Activated naive CD8-positive, alpha-beta T cell (primary cell): ENCODE measurements at regions not wholly inside any gene's neighbourhood (a gene's known extent, or its start where the extent isn't known, plus 50 kb on each side); places are given as distances from the start of the nearest gene placed in this dataset.

Source experiments
- H3K27ac Mint-ChIP-seq: one replicate; pipeline ENCODE4 v1.8.0; 2021; ENCODE audit warnings: mixed read lengths
- H3K27me3 Mint-ChIP-seq: one replicate; pipeline ENCODE4 v1.8.0; 2021; ENCODE audit warnings: mixed read lengths
- H3K36me3 Mint-ChIP-seq: one replicate; pipeline ENCODE4 v1.8.0; 2021; ENCODE audit warnings: mixed read lengths
- H3K4me1 Mint-ChIP-seq: one replicate; pipeline ENCODE4 v1.8.0; 2021; ENCODE audit warnings: low read depth, mixed read lengths
- H3K4me3 Mint-ChIP-seq: one replicate; pipeline ENCODE4 v1.8.0; 2021; ENCODE audit warnings: mild to moderate bottlenecking, mixed read lengths
- H3K9me3 Mint-ChIP-seq: one replicate; pipeline ENCODE4 v1.8.0; 2021; ENCODE audit warnings: low read depth, mixed read lengths

GRCh38 chr9:28847331-28847730 lies 1274.0 kb upstream of the C9orf72 start:
- Mint-ChIP-seq H3K27ac (no peak overlapping the region), H3K9me3 (no peaks in the 10 kb centered on the region), H3K4me3 (no peak overlapping the region), H3K27me3 (no peaks in the 10 kb centered on the region), H3K4me1 (no peaks in the 10 kb centered on the region), H3K36me3 (no peaks in the 10 kb centered on the region)

DNA sequence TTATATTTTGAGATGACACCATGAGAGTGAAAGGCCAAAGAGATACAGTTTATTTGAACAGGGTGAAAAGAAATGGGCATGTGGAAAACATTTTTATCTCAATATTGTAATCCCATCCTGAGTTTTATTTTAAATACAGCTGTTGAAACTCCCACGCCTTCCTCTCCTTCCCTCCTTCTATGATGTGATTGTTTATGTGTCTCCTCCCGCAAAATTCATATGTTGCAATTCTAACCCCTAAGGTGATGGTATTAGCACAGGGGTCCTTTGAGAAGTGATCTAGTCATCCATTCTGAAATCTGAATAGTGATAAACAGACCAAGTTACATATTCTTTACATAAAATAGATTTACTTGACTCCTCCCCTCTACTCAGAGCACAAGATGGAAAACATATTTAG lies 1275.4 kb upstream of the C9orf72 start:
- H3K36me3 Mint-ChIP-seq, result no peaks in the 10 kb centered on the region

DNA sequence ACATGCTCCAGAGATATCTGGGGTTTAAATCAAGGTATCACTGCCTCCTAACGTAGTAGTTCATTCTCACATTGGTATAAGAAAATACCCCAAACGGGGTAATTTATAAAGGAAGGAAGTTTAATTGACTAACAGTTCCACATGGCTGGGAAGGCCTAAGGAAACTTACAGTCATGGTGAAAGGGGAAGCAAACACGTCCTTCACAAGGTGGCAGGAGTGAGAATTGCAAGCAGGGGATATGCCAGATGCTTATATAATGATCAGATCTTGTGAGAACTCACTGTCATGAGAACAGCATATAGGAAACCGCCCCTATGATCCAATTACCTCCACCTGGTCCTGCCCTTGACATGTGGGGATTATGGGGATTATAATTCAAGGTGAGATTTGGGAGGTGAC lies 1280.2 kb upstream of the C9orf72 start:
- Mint-ChIP-seq H3K4me1 (no peaks in the 10 kb centered on the region), H3K27ac (no peak overlapping the region)

More for the DNA sequence above, 1275.4 kb upstream of the C9orf72 start:
- Mint-ChIP-seq H3K27ac (no peak overlapping the region), H3K27me3 (no peaks in the 10 kb centered on the region), H3K9me3 (no peaks in the 10 kb centered on the region), H3K4me1 (no peaks in the 10 kb centered on the region), H3K4me3 (no peak overlapping the region)

DNA sequence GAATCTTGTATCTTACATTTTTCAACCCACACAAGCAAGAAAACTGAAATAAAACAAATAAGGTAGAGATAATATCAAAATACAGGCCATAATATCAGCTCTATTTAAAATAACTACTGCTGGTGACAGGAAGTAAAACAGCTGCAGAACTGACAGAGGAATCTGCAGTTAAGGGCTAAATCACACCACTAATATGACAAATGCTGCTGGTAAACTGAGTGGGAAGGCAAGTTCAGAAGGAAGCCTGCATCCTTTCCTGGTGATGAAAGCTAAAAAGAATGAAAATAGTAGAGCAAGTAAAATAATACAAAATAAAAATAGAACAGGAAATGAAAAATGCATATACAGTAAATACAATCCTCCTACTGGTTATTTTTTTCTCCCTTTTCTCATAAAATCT lies 1293.7 kb upstream of the C9orf72 start:
- Mint-ChIP-seq H3K9me3 (peaks cover 3% of the 10 kb centered on the region), H3K27ac (no peak overlapping the region), H3K4me1 (no peaks in the 10 kb centered on the region), H3K27me3 (no peaks in the 10 kb centered on the region), H3K36me3 (no peaks in the 10 kb centered on the region), H3K4me3 (no peak overlapping the region)

More for the DNA sequence above, 1280.2 kb upstream of the C9orf72 start:
- Mint-ChIP-seq H3K36me3 (no peaks in the 10 kb centered on the region), H3K27me3 (no peaks in the 10 kb centered on the region), H3K9me3 (no peaks in the 10 kb centered on the region), H3K4me3 (no peak overlapping the region)

- Mint-ChIP-seq H3K36me3 (no peaks in the 10 kb centered on the region), H3K4me1 (no peaks in the 10 kb centered on the region), H3K9me3 (peaks cover 7% of the 10 kb centered on the region), H3K27me3 (no peaks in the 10 kb centered on the region), H3K27ac (no peak overlapping the region), H3K4me3 (no peak overlapping the region)
These were observed 1295.1 kb upstream of the C9orf72 start for GRCh38 chr9:28868228-28868990.

GRCh38 chr9:28882529-28882928 lies 1309.2 kb upstream of the C9orf72 start:
- Mint-ChIP-seq H3K36me3 (no peaks in the 10 kb centered on the region), H3K9me3 (no peaks in the 10 kb centered on the region)

GRCh38 chr9:28883234-28883633 lies 1310.0 kb upstream of the C9orf72 start:
- no peaks in the 10 kb centered on the region for H3K9me3 Mint-ChIP-seq
- H3K4me1 Mint-ChIP-seq, result no peaks in the 10 kb centered on the region
- no peak overlapping the region for H3K4me3 Mint-ChIP-seq
- H3K27me3 Mint-ChIP-seq, result no peaks in the 10 kb centered on the region
- H3K27ac Mint-ChIP-seq, result no peak overlapping the region
- no peaks in the 10 kb centered on the region for H3K36me3 Mint-ChIP-seq

More at GRCh38 chr9:28882529-28882928, 1309.2 kb upstream of the C9orf72 start:
- no peaks in the 10 kb centered on the region for H3K4me1 Mint-ChIP-seq
- no peak overlapping the region for H3K27ac Mint-ChIP-seq
- no peaks in the 10 kb centered on the region for H3K27me3 Mint-ChIP-seq
- no peak overlapping the region for H3K4me3 Mint-ChIP-seq

DNA sequence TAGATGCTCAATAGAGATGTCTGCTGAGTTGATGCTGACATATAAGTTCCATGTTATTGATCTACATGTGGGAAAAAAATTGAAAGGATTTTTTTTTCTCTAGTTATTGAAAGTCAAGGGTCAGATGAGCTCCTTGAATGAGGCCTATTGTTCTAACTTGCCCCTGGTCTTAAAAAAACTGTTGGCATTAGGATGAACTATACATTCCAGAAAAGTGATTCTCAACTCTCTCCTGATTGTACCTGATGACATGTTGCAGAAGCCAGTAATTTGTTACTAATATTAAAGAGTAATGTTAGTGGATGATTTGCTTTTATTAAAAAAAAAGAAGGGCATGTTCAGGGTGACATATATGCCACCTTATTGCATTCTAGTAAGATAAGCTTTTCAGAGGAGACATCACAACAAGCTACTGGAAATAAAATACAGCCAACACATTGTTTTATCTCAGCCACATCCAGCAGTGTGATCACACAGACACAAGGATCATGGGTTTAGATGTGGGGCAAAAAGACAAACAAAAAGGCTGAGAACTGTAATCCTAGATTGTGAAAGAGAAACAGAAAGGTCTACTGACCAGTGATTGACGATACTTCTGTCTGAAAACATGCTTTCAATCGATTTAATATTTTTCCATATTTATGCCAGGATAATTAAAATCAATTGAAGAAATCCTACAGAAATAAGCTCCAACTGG lies 1314.1 kb upstream of the C9orf72 start:
- H3K4me1 Mint-ChIP-seq, result no peaks in the 10 kb centered on the region
- no peaks in the 10 kb centered on the region for H3K27me3 Mint-ChIP-seq
- H3K27ac Mint-ChIP-seq, result no peak overlapping the region
- no peaks in the 10 kb centered on the region for H3K36me3 Mint-ChIP-seq
- H3K4me3 Mint-ChIP-seq, result no peak overlapping the region
- no peaks in the 10 kb centered on the region for H3K9me3 Mint-ChIP-seq

DNA sequence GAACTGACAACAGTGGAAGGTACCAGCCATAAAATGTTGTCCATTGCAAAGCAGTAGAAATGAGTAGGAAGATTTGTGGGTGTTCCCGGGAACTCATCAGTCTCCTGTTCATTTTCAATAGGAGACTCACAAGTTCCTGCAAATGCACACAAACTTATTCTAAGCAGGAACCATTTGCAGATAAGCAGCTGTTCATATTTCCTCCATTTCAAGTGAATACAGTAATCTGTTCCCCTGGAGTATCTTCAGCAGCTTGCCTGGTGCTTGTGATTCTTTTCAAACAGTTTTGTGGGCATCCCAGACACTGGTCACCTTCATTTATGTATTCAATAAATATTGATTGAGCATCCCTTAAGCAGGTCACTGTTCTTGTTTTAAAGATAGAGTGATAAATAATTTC lies 1315.5 kb upstream of the C9orf72 start:
- Mint-ChIP-seq H3K4me3 (no peak overlapping the region), H3K36me3 (no peaks in the 10 kb centered on the region), H3K4me1 (no peaks in the 10 kb centered on the region), H3K9me3 (no peaks in the 10 kb centered on the region), H3K27me3 (no peaks in the 10 kb centered on the region), H3K27ac (no peak overlapping the region)

- Mint-ChIP-seq H3K4me3 (no peak overlapping the region), H3K4me1 (no peaks in the 10 kb centered on the region), H3K27me3 (no peaks in the 10 kb centered on the region)
These were observed 1319.3 kb upstream of the C9orf72 start for GRCh38 chr9:28892538-28892937.

GRCh38 chr9:28899267-28899666 lies 1326.0 kb upstream of the C9orf72 start:
- H3K27ac Mint-ChIP-seq, result no peak overlapping the region
- H3K36me3 Mint-ChIP-seq, result no peaks in the 10 kb centered on the region
- no peaks in the 10 kb centered on the region for H3K4me1 Mint-ChIP-seq
- no peaks in the 10 kb centered on the region for H3K27me3 Mint-ChIP-seq
- no peak overlapping the region for H3K4me3 Mint-ChIP-seq
- peaks cover 11% of the 10 kb centered on the region for H3K9me3 Mint-ChIP-seq

More at GRCh38 chr9:28892538-28892937, 1319.3 kb upstream of the C9orf72 start:
- no peaks in the 10 kb centered on the region for H3K9me3 Mint-ChIP-seq
- H3K27ac Mint-ChIP-seq, result no peak overlapping the region
- H3K36me3 Mint-ChIP-seq, result no peaks in the 10 kb centered on the region

DNA sequence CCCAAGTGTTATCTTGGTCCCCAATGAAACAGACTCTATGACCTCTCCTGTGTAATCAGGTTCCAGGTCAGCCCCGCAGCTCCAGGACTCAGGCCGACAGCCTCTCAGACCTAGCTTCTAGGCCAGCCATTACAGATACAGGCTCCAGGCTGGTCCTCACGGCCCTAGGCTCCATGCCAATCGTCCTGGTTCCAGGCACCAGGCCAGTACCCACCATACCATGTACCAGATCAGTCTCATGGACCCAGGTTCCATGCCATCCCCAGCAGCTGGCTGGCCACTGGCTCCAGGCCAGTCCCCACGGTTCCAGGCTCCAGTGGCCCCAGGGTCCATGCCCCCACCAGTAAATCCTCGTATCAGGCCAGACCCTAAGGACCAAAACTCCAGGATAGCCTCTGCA lies 1326.6 kb upstream of the C9orf72 start:
- Mint-ChIP-seq H3K27ac (no peak overlapping the region), H3K4me3 (no peak overlapping the region), H3K9me3 (peaks cover 11% of the 10 kb centered on the region), H3K4me1 (no peaks in the 10 kb centered on the region), H3K27me3 (no peaks in the 10 kb centered on the region), H3K36me3 (no peaks in the 10 kb centered on the region)

DNA sequence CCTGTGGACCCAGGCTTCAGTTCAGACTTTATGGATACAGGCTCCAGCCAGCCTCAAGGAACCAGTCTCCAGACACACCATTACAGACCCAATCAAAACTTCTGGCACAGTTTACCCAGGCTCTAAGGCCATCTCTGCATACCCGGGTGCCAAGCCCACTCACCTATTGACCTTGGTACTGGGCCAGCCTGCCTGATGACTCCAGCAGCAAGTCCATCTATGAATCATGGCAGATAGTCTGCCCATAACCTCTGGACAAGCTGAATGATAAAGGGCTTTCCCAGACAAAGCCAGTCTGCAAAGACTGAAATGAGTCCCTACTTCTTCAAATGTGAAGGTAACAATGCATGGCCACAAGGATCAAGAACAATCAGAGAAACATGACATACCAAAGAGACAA lies 1327.1 kb upstream of the C9orf72 start:
- no peak overlapping the region for H3K4me3 Mint-ChIP-seq
- H3K4me1 Mint-ChIP-seq, result no peaks in the 10 kb centered on the region
- peaks cover 11% of the 10 kb centered on the region for H3K9me3 Mint-ChIP-seq
- no peak overlapping the region for H3K27ac Mint-ChIP-seq
- no peaks in the 10 kb centered on the region for H3K36me3 Mint-ChIP-seq
- H3K27me3 Mint-ChIP-seq, result no peaks in the 10 kb centered on the region

GRCh38 chr9:28909526-28909925 lies 1336.2 kb upstream of the C9orf72 start:
- peaks cover 3% of the 10 kb centered on the region for H3K9me3 Mint-ChIP-seq
- H3K4me1 Mint-ChIP-seq, result no peaks in the 10 kb centered on the region
- no peak overlapping the region for H3K4me3 Mint-ChIP-seq
- H3K27ac Mint-ChIP-seq, result no peak overlapping the region
- no peaks in the 10 kb centered on the region for H3K36me3 Mint-ChIP-seq
- no peaks in the 10 kb centered on the region for H3K27me3 Mint-ChIP-seq

DNA sequence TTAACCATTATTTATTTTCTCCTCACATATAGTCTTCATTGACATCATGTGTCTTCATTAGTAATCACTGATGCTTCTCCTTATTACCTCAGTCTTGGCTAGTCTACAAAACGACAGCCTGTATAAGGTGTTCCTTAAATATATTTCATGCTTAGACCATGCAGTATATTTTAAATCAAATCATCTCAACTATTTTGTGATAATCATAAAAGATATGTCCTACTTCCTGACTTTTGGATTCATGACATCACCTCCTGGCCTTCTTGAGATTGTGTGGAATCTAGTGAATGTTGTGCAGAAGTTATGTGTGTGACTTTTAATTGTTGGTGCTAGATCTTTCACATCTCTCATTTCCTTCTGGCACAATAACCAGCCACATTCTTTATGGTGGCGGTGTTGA lies 1339.3 kb upstream of the C9orf72 start:
- H3K4me1 Mint-ChIP-seq, result no peaks in the 10 kb centered on the region
- no peaks in the 10 kb centered on the region for H3K27me3 Mint-ChIP-seq
- no peaks in the 10 kb centered on the region for H3K36me3 Mint-ChIP-seq
- H3K27ac Mint-ChIP-seq, result no peak overlapping the region
- H3K9me3 Mint-ChIP-seq, result peaks cover 4% of the 10 kb centered on the region
- no peak overlapping the region for H3K4me3 Mint-ChIP-seq
